Spleen (tissue), 11 donors: ENCODE measurements at regions not wholly inside any gene's neighbourhood (a gene's known extent, or its start where the extent isn't known, plus 50 kb on each side); places are given as distances from the start of the nearest gene placed in this dataset.

Source experiments
- DNase-seq: peaks from one replicate; pipeline ENCODE4 v3.0.0-alpha.2; 2020
- H3K27ac ChIP-seq, 8 donors: fragments of 200-600 bp; sonication (generic) in 7 of 8; 1 replicate in 4 of 8; 2 replicates in 4 of 8; pipeline versions ENCODE4 v1.5.0 to v1.8.0; 2016 to 2021; ENCODE audit warnings: inconsistent platforms in 4 of 8, mild to moderate bottlenecking in 4 of 8, moderate library complexity in 1 of 8
- H3K27me3 ChIP-seq, 7 donors: fragments of 200-600 bp; sonication (generic) in 6 of 7; replicated peaks in 1 of 7; 1 replicate in 4 of 7; 2 replicates in 3 of 7; pipeline versions ENCODE4 v1.5.0 to v1.8.0; 2016 to 2021; ENCODE audit warnings: inconsistent platforms in 3 of 7, mild to moderate bottlenecking in 1 of 7
- H3K36me3 ChIP-seq, 6 donors: fragments of 200-600 bp; sonication (generic) in 5 of 6; 1 replicate in 4 of 6; 2 replicates in 2 of 6; pipeline versions ENCODE4 v1.5.0 to v1.8.0; 2016 to 2021; ENCODE audit warnings: inconsistent platforms in 2 of 6
- H3K4me1 ChIP-seq, 6 donors: fragments of 200-600 bp; sonication (generic) in 5 of 6; 1 replicate in 3 of 6; 2 replicates in 3 of 6; pipeline versions ENCODE4 v1.5.0 to v1.8.0; 2016 to 2021; ENCODE audit warnings: inconsistent platforms in 3 of 6
- H3K4me3 ChIP-seq, 8 donors: fragments of 200-600 bp; sonication (generic) in 7 of 8; 1 replicate in 4 of 8; 2 replicates in 4 of 8; pipeline versions ENCODE4 v1.5.0 to v1.8.0; 2016 to 2021; ENCODE audit warnings: inconsistent platforms in 4 of 8, mild to moderate bottlenecking in 4 of 8, moderate library complexity in 2 of 8
- H3K9me3 ChIP-seq, 8 donors: fragments of 200-600 bp; sonication (generic) in 7 of 8; 1 replicate in 4 of 8; 2 replicates in 4 of 8; pipeline versions ENCODE4 v1.5.0 to v1.8.0; 2016 to 2021; ENCODE audit warnings: inconsistent platforms in 4 of 8
- POLR2A ChIP-seq, 3 donors: fragments of 450-650 bp; IDR thresholded peaks; one replicate each; pipeline ENCODE4 v1.5.1; 2017; ENCODE audit warnings: antibody characterized with exemption in 3 of 3, mild to moderate bottlenecking in 1 of 3
- POLR2AphosphoS5 ChIP-seq, 3 donors: sonication (generic); formaldehyde crosslinking; IDR thresholded peaks; one replicate each; pipeline ENCODE4 v1.5.1; 2017; ENCODE audit warnings: antibody characterized with exemption in 3 of 3
- WGBS, 5 donors: extraction: QIAGEN DNeasy Blood & Tissue Kit in 3 of 5; methylation state at CpG; one replicate each; pipeline versions ENCODE4 v1.1.5 to v1.1.7; 2013 to 2018; 5-methylcytosine and 5-hydroxymethylcytosine counted together
- intact Hi-C: fragments of 100-400 bp; cut with DNase I; formaldehyde crosslinking; loops from one replicate; pipeline ENCODE4 v1.15.0; 2023; ENCODE audit warnings: low total_unique reads
- TF ChIP-seq, protein P1 (sequence below), 11 experiments: fragments of 200-600 bp in 7 of 11; fragments of 450-650 bp in 4 of 11; sonication (generic) in 4 of 11; IDR thresholded peaks in 8 of 11; conservative IDR thresholded peaks in 3 of 11; 1 replicate in 7 of 11; 2 replicates in 4 of 11; pipeline versions ENCODE4 v1.4.0 to v1.8.0; 2016 to 2021; ENCODE audit warnings: antibody characterized with exemption in 11 of 11, inconsistent platforms in 4 of 11, mild to moderate bottlenecking in 1 of 11
- donor health status: healthy with polysubstance abuse.
- donor health status: DM: no; HTN: no; CAD: no; lungs with moderate emphysema.
- donor health status: DM: no; HTN: no; CAD: no.
- donor health status: Bipolar disorder and iron deficiency.
- donor health status: healthy.
- donor health status: DM: no; HTN: no; CAD: no.
- donor health status: DM: yes; HTN: yes; CAD: no.

DNA sequence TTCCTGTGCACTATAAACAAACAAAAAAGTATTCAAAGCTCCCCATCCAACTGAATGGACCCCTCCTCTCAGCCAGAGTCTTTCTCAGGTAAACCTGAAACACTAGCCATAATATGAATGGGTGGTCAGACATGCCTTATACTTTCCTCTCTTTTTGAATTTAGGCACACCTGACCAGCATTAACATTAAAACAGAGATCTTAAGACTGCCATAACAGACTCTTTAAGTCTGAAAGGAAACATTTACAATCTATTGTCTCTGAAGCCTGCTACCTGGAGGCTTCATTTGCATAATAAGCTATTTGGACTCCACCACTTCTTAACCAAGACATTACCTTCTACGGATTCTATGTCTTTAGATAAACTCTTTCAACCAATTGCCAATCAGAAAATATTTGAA is 56.9 kb upstream of the SPIN4 start:
- Histone ChIP-seq H3K4me1 (no peaks in the 10 kb centered on the region), H3K9me3 (peaks cover 0 to 11% (median 0%) of the 10 kb centered on the region in 8 donors), H3K4me3 (no peak overlapping the region), H3K36me3 (no peaks in the 10 kb centered on the region), H3K27me3 (no peaks in the 10 kb centered on the region), H3K27ac (no peak overlapping the region)
- WGBS, 5 donors, result 59 to 79% (median 65%) methylated on average over 1 of the region's 1 CpG
- TF ChIP-seq POLR2AphosphoS5 (IDR thresholded peaks at IDR 0.05) (no peak), POLR2A (IDR thresholded peaks at IDR 0.05) (no peak)
- TF ChIP-seq, protein P1, sequence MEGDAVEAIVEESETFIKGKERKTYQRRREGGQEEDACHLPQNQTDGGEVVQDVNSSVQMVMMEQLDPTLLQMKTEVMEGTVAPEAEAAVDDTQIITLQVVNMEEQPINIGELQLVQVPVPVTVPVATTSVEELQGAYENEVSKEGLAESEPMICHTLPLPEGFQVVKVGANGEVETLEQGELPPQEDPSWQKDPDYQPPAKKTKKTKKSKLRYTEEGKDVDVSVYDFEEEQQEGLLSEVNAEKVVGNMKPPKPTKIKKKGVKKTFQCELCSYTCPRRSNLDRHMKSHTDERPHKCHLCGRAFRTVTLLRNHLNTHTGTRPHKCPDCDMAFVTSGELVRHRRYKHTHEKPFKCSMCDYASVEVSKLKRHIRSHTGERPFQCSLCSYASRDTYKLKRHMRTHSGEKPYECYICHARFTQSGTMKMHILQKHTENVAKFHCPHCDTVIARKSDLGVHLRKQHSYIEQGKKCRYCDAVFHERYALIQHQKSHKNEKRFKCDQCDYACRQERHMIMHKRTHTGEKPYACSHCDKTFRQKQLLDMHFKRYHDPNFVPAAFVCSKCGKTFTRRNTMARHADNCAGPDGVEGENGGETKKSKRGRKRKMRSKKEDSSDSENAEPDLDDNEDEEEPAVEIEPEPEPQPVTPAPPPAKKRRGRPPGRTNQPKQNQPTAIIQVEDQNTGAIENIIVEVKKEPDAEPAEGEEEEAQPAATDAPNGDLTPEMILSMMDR (IDR thresholded peaks at IDR 0.05 in 8 of 11, conservative IDR thresholded peaks at IDR 0.05 in 3 of 11), result no peak
- no peak for DNase-seq
- intact Hi-C loops, result no loop called here

DNA sequence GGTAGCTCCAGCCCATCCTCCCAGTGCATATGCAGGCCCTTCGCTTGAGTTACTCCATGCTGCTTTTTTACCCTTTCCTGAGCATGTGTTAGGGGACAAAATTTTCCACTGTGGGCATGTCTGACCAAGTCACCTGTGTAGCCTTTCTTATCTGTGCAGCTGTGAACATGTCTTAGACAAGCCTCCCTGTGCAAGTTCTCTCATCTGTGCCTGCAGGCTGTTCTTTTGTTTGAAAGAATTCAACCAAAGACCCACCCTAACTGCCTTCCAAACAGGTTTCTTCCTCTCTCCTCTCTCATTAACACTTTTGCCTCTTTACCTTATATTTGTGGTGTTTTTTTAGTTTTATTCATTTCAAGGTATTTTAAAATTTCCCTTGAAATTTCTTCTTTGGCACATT is 53.2 kb upstream of the SPIN4 start:
- TF ChIP-seq POLR2AphosphoS5 (IDR thresholded peaks at IDR 0.05) (no peak), POLR2A (IDR thresholded peaks at IDR 0.05) (no peak)
- TF ChIP-seq, protein P1 (IDR thresholded peaks at IDR 0.05 in 8 of 11, conservative IDR thresholded peaks at IDR 0.05 in 3 of 11), result no peak
- Histone ChIP-seq H3K4me3 (no peak overlapping the region), H3K9me3 (peaks cover 0 to 11% (median 0%) of the 10 kb centered on the region in 8 donors), H3K27me3 (no peaks in the 10 kb centered on the region), H3K4me1 (no peaks in the 10 kb centered on the region), H3K36me3 (no peaks in the 10 kb centered on the region), H3K27ac (no peak overlapping the region)
- WGBS, 5 donors, result 64 to 100% (median 75%) methylated on average over 1 of the region's 1 CpG
- intact Hi-C loops, result no loop called here
- DNase-seq, result no peak

DNA sequence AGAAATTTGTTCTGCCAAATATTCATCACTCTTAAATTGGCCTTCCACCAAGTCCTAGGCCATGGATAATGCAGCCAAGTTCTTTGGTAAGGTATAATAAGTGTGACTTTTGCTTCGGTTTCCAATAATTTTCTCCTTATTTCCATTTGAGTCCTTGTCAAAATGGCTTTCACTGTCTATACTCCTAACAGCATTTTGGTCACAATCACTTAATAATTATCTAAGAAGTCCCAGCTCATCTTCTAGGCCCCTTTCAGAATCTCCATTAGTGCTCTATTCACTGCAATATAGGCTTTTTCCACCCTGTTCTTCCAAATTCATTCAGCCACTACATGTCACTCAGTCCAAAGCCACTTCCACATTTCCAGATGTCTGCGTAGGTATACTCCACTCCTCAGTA is 51.0 kb upstream of the SPIN4 start:
- WGBS, 5 donors, result 77 to 93% (median 88%) methylated on average over 2 of the region's 2 CpGs
- TF ChIP-seq POLR2A (IDR thresholded peaks at IDR 0.05) (no peak), POLR2AphosphoS5 (IDR thresholded peaks at IDR 0.05) (no peak)
- TF ChIP-seq, protein P1 (IDR thresholded peaks at IDR 0.05 in 8 of 11, conservative IDR thresholded peaks at IDR 0.05 in 3 of 11), result no peak
- no peaks in the 10 kb centered on the region for H3K4me1 ChIP-seq
- no peak for DNase-seq
- peaks cover 0 to 11% (median 0%) of the 10 kb centered on the region in 8 donors for H3K9me3 ChIP-seq
- intact Hi-C loops, result no loop called here
- H3K36me3 ChIP-seq, result no peaks in the 10 kb centered on the region
- H3K4me3 ChIP-seq, result no peak overlapping the region
- H3K27ac ChIP-seq, result no peak overlapping the region
- no peaks in the 10 kb centered on the region for H3K27me3 ChIP-seq
